Osteoblast (primary cell): ENCODE measurements at regions not wholly inside any gene's neighbourhood (a gene's known extent, or its start where the extent isn't known, plus 50 kb on each side); places are given as distances from the start of the nearest gene placed in this dataset.

Experiments used
- DNase-seq: peaks from one replicate; pipeline ENCODE4 v3.0.0; 2011; ENCODE audit warnings: low spot score, mixed read lengths; ENCODE audit not compliant: insufficient read length; ENCODE audit errors: missing footprints
- H2AFZ ChIP-seq: 2 replicates; pipeline ENCODE4 v1.6.0; 2011; ENCODE audit warnings: mild to moderate bottlenecking, low read length
- H3K27ac ChIP-seq: 2 replicates; pipeline ENCODE4 v1.5.1; 2011; ENCODE audit warnings: mild to moderate bottlenecking, low read depth, low read length, moderate library complexity
- H3K27me3 ChIP-seq: 2 replicates; pipeline ENCODE4 v1.6.0; 2012; ENCODE audit warnings: mild to moderate bottlenecking, control low read depth, inconsistent platforms, low read length, moderate library complexity; ENCODE audit not compliant: insufficient read depth
- H3K36me3 ChIP-seq: 2 replicates; pipeline ENCODE4 v1.5.1; 2011; ENCODE audit warnings: mild to moderate bottlenecking, low read length, control low read depth, moderate library complexity; ENCODE audit not compliant: insufficient read depth
- H3K4me1 ChIP-seq: 2 replicates; pipeline ENCODE4 v1.5.1; 2011; ENCODE audit warnings: mild to moderate bottlenecking, low read length, control low read depth, moderate library complexity; ENCODE audit not compliant: insufficient read depth
- H3K4me2 ChIP-seq: 2 replicates; pipeline ENCODE4 v1.6.0; 2011; ENCODE audit warnings: mild to moderate bottlenecking, low read length; ENCODE audit not compliant: insufficient read depth
- H3K4me3 ChIP-seq: fragments of 200-600 bp; sonication (generic); 3 replicates; pipeline ENCODE4 v1.5.1; 2012; ENCODE audit warnings: mild to moderate bottlenecking, low read length, inconsistent platforms; ENCODE audit not compliant: insufficient read depth
- H3K79me2 ChIP-seq: 2 replicates; pipeline ENCODE4 v1.6.0; 2012; ENCODE audit warnings: mild to moderate bottlenecking, low read length, control low read depth, inconsistent platforms; ENCODE audit not compliant: insufficient read depth
- H3K9me3 ChIP-seq: 2 replicates; pipeline ENCODE4 v1.5.1; 2011; ENCODE audit warnings: low read depth, low read length, control low read depth
- H4K20me1 ChIP-seq: 2 replicates; pipeline ENCODE4 v1.6.0; 2012; ENCODE audit warnings: mild to moderate bottlenecking, low read length, control low read depth; ENCODE audit not compliant: insufficient read depth
- CTCF ChIP-seq: IDR thresholded peaks from 2 replicates; pipeline ENCODE4 v1.5.1; 2011; ENCODE audit warnings: mild to moderate bottlenecking, low read depth, low read length, moderate library complexity; ENCODE audit errors: extremely low read depth

GRCh38 chr10:8874268-8874667, 819.8 kb downstream of the GATA3 start:
- H2AFZ ChIP-seq = no peak overlapping the region
- H3K9me3 ChIP-seq = no peaks in the 10 kb centered on the region
- H4K20me1 ChIP-seq = no peaks in the 10 kb centered on the region
- H3K27me3 ChIP-seq = no peaks in the 10 kb centered on the region
- DNase-seq = peak; percentile 58
- no peaks in the 10 kb centered on the region for H3K79me2 ChIP-seq
- no peak for TF ChIP-seq CTCF
- no peaks in the 10 kb centered on the region for H3K36me3 ChIP-seq
- H3K4me1 ChIP-seq = no peaks in the 10 kb centered on the region
- H3K4me2 ChIP-seq = no peak overlapping the region
- no peak overlapping the region for H3K4me3 ChIP-seq
- H3K27ac ChIP-seq = no peak overlapping the region

DNA sequence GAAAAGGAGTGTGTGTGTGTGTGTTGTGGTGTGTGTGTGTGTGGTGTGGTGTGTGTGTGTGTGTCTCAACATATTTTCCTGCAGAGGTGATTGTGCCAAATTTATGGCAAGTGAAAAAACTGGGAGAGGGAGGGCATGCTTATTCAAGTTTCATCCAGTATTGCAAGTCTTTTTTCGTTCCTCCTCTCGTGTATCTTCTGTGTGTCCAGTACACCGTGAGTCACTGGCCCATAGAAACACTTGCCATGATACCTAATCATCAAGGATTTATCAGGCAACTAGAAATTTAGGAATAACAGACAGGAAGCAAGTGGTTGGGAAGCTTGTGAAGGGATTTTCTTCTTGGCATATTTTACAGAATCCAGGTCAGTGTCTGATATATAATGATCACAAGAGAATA, 820.5 kb downstream of the GATA3 start:
- Histone ChIP-seq H3K9me3 (no peaks in the 10 kb centered on the region), H3K27me3 (no peaks in the 10 kb centered on the region), H3K27ac (no peak overlapping the region), H4K20me1 (no peaks in the 10 kb centered on the region), H3K4me2 (no peak overlapping the region), H3K4me3 (no peak overlapping the region), H3K79me2 (no peaks in the 10 kb centered on the region), H2AFZ (no peak overlapping the region), H3K4me1 (no peaks in the 10 kb centered on the region), H3K36me3 (no peaks in the 10 kb centered on the region)
- no peak for TF ChIP-seq CTCF
- no peak for DNase-seq

DNA sequence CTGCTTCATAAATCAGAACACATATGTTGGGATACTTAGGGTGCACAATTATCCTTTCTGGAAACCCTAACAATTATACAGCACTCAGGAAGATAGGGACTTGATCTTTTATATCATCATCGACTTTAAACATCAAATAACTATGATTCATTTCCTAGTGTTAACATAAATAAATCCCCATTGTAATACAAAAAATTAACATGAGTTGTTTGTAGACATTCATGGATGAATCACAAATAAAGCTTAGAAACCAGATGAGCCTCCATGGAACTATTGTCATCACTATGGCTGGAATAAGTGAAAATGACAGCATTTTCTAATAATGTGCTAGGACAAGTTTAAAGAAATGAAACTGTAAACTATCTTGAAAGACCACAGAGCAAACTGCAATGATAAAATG, 821.7 kb downstream of the GATA3 start:
- Histone ChIP-seq H3K4me2 (no peak overlapping the region), H3K9me3 (no peaks in the 10 kb centered on the region), H3K27me3 (no peaks in the 10 kb centered on the region), H4K20me1 (no peaks in the 10 kb centered on the region), H3K4me1 (no peaks in the 10 kb centered on the region), H3K4me3 (no peak overlapping the region), H2AFZ (no peak overlapping the region), H3K79me2 (no peaks in the 10 kb centered on the region), H3K27ac (no peak overlapping the region), H3K36me3 (no peaks in the 10 kb centered on the region)
- DNase-seq = no peak
- no peak for TF ChIP-seq CTCF

GRCh38 chr10:8889538-8889937, 835.0 kb downstream of the GATA3 start:
- Histone ChIP-seq H3K27me3 (no peaks in the 10 kb centered on the region), H2AFZ (no peak overlapping the region), H3K9me3 (no peaks in the 10 kb centered on the region), H3K4me3 (no peak overlapping the region), H4K20me1 (no peaks in the 10 kb centered on the region), H3K36me3 (no peaks in the 10 kb centered on the region), H3K4me1 (no peaks in the 10 kb centered on the region), H3K79me2 (no peaks in the 10 kb centered on the region), H3K27ac (no peak overlapping the region), H3K4me2 (no peak overlapping the region)
- TF ChIP-seq CTCF = no peak
- no peak for DNase-seq
